GM12891 (cell line): ENCODE measurements at regions not wholly inside any gene's neighbourhood (a gene's known extent, or its start where the extent isn't known, plus 50 kb on each side); places are given as distances from the start of the nearest gene placed in this dataset.

Source experiments
- PAX5 ChIP-seq: IDR thresholded peaks from 2 replicates; pipeline ENCODE4 v1.6.1; 2011; ENCODE audit warnings: low read length, moderate library complexity, mild to moderate bottlenecking; ENCODE audit not compliant: insufficient read depth, severe bottlenecking
- POLR2A ChIP-seq: IDR thresholded peaks from 2 replicates; pipeline ENCODE4 v1.6.1; 2011; ENCODE audit warnings: low read depth, low read length, control low read depth
- POLR2AphosphoS5 ChIP-seq: IDR thresholded peaks from 2 replicates; pipeline ENCODE4 v1.6.1; 2011; ENCODE audit warnings: low read depth, low read length, control low read depth
- TAF1 ChIP-seq: IDR thresholded peaks from 2 replicates; pipeline ENCODE4 v1.6.1; 2011; ENCODE audit warnings: low read depth, low read length, control low read depth

GRCh38 chr4:187550256-187550950 lies 445.2 kb upstream of the ZFP42 start:
- TF ChIP-seq POLR2A (no peak), POLR2AphosphoS5 (no peak), TAF1 (no peak), PAX5 (no peak)
